ENCODE measurements at regions not wholly inside any gene's neighbourhood (a gene's known extent, or its start where the extent isn't known, plus 50 kb on each side); places are given as distances from the start of the nearest gene placed in this dataset.

DNA sequence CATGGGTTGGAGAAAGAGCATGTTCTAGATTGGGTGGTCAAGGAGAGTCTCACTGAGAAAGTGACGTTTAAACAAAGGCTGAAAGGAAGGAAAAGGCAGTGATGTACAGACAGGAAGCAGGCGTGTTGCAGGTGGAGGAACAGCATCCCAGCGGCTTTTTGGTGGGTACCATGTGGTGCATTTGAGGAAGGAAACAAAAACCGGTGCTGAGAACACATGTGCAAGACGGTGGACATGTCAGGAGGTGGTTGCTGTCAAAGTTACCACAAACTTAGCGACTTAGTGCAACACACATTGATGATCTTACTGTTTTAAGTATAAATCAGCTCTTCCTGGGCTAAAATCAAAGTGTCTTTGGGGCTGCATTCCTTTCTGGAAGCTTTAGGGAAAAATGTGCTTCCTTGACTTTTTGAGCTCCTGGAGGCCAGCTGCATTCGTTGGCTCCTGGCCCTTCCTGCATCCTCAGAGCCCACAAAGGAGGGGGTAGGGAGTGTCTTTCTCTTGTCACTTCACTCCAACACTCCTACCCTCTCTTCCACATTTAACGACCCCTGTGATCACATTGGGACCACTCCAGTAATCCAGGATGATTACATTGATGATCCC is 380.6 kb downstream of the FBXO15 start:
- TF ChIP-seq, protein P1, sequence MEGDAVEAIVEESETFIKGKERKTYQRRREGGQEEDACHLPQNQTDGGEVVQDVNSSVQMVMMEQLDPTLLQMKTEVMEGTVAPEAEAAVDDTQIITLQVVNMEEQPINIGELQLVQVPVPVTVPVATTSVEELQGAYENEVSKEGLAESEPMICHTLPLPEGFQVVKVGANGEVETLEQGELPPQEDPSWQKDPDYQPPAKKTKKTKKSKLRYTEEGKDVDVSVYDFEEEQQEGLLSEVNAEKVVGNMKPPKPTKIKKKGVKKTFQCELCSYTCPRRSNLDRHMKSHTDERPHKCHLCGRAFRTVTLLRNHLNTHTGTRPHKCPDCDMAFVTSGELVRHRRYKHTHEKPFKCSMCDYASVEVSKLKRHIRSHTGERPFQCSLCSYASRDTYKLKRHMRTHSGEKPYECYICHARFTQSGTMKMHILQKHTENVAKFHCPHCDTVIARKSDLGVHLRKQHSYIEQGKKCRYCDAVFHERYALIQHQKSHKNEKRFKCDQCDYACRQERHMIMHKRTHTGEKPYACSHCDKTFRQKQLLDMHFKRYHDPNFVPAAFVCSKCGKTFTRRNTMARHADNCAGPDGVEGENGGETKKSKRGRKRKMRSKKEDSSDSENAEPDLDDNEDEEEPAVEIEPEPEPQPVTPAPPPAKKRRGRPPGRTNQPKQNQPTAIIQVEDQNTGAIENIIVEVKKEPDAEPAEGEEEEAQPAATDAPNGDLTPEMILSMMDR (IDR thresholded peaks at IDR 0.05): no peak
- no peak for TF ChIP-seq ZFX (IDR thresholded peaks at IDR 0.05; ENCODE audit: borderline replicate concordance)

Data from 22Rv1 (cell line).